Embryonic facial prominence (tissue), 1 donor: ENCODE measurements at regions not wholly inside any gene's neighbourhood (a gene's known extent, or its start where the extent isn't known, plus 50 kb on each side); places are given as distances from the start of the nearest gene placed in this dataset.
"Not testable (repeated sequence)": the region's sequence is repeated elsewhere in the genome, so short reads cannot be mapped to it uniquely, and the experiment has no call there.

Source experiments
- DNase-seq: peaks from one replicate; pipeline ENCODE4 v3.0.0-alpha.2; 2016; ENCODE audit errors: extremely low spot score

GRCh38 chr5:138647794-138648410, 72.7 kb upstream of the HSPA9 start:
- DNase-seq = no peak

DNA sequence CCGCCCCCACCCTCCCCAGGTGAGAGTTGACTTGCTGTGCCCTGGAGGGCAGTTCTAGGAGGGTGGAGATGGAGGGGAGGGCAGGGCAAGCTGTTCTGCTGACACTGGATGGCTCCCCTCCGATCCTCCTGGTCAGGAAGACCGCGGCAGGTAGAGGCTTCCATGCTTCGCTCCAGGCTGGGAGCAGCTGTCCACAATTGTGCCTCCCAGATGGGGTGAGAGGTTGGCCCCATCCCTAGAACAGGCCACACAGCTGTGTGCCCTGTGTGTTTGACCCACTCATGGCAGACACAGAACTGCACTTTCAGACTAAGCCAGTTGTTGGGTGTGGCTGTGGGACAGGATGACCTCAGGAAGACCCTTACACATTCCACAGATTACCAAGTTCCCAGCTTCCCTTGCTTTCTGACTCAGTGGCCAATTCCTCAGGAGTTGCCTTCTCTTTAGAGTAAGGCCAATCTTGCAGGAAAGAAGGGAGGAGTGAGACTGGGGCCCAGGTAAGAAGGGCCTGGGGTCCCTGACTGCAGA, 72.1 kb upstream of the HSPA9 start:
- no peak for DNase-seq

DNA sequence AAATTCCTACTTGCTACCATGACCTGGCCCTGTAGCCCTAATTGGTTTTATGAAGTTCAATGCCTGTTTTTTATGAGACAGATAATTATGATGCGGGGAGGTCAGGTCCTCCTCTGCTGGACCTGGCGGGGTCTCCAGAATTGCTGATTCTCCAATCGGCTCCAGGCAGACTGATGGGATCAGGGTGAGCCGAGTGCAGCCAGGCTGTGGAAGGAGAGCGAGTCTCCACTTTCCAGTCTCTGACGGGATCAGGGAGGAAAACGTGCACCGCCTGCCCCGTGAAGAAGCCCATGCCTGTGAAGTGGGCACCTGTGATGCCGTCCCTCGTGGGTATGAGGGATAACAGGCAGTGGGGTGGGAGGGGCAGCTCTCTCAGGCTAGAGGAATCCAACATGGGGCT, 71.5 kb upstream of the HSPA9 start:
- DNase-seq = no peak

DNA sequence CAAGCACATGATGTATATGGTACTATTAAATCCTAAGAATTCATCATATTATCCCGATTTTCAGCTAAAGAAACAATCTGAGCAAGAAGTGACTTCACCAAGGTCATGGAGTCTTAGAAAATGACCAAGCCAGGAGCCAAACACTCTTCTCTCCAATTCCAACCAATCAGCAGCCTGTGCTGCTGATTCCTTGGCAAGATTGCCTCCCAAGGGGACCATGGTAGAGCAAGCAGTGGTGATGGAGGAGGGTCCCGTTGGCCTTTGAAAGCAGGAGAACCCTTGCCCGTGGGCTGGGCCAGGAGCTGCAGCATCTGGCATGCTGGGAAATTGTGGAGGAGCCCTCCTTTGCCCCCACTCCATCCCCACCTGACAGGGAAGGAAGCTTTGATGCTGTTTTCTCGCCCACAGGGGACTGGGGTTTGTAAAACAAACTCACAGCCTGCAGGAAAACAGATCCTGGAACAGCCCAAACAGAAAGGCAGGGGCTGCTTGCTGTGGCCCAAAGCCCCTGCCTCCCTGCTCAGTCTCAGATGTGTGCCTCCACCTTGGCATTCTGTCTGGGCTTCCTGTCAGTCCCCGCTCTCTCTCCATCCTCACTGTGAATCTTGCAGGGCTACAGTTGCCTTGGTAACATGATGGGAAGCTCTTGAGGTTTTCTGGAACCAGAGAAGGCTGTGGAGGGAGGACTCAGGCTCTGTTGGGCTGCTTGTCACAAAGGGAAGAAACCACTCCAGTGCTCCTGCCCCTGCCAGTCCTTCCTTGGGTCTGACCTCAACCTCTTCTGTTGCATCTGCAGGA, 70.8 kb upstream of the HSPA9 start:
- DNase-seq = no peak

GRCh38 chr5:138643040-138643791, 68.0 kb upstream of the HSPA9 start:
- no peak for DNase-seq

GRCh38 chr5:138641547-138642298, 66.5 kb upstream of the HSPA9 start:
- DNase-seq = no peak

DNA sequence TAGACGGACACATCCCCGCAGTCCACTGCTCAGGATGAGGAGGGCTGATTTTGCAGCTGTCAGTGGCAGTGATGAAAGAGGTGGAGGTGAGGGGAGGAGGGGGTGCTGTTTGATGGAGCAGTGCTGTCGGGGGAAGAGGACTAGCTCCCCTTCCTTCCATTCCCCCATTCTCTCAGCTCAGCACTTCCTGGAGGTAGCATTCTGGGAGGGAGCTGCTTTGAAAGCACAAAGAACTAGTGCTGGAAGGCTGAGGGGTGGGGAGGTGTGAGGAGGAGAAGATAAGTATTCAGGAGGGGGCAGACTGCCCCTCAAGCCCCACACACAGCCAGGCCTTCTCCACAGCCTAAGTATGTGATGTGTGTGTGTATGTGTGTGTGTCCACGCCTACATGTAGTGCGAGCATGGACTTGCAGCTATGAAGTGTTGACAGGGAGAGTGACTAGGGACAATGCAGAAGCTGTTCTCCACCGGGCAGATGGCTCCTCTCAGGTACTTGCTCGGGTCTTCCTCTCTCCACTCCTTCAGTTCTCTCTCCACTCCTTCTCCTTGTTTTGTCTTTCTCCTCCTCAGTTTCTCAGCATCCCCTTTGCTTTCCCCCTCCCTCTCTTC, 65.5 kb upstream of the HSPA9 start:
- DNase-seq = no peak

GRCh38 chr5:138640138-138640537, 64.9 kb upstream of the HSPA9 start:
- DNase-seq = no peak

GRCh38 chr5:138639326-138639725, 64.1 kb upstream of the HSPA9 start:
- DNase-seq = no peak

DNA sequence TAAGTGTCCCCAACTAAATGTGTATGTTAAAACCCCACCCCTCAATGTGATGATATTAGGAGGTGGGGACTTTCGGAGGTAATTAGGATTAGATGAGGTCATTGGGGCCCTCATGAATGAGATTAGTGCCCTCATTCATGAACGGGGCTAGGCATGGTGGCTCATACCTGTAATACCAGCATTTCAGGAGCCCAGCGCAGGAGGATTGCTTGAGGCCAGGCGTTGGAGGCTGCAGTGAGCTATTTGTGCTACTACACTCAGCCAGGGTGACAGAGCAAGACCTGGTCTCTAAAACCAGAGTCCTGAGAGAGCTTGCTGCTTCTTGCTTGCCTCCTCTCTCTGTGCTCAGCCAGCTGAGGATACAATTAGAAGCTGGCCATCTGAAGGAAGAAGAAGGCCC, 62.1 kb upstream of the HSPA9 start:
- no peak for DNase-seq

- DNase-seq = no peak
Measured at GRCh38 chr5:138636398-138636944, 61.3 kb upstream of the HSPA9 start.

DNA sequence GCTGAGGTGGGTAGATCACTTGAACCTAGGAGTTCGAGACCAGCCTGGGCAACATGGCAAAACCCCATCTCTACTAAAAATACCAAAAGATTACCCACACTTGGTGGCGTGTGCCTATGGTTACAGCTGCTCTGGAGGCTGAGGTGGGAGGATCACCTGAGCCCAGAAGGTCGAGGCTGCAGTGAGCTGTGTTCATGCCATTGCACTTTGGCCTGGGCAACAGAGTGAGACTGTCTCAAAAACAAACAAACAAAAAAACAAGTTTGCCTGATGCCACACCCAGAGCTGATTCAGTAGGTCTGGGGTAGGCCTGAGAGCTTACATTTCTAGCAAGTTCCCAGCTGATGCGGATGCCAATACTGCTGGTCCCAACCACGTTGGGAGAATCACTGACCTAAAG, 60.5 kb upstream of the HSPA9 start:
- DNase-seq = no peak

DNA sequence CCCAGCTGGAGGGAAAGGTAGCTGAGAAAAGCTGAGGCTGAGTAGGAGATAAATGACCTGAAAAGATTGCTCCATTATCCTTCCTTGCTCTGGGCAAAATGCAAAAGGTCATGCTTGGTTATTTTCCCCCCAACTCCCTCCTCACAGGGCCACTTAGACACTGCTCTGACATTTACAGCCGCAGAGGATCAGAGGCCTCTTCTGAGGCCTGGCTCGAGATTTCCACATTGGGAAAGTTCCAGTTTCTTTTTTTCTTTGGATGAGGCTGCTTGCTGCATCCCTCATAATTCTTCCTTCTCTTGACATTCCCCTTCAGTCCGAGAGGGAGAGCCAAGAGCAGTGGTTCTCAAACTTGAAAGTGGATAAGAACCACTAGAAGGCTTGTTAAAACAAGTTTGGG, 60.1 kb upstream of the HSPA9 start:
- DNase-seq = no peak

DNA sequence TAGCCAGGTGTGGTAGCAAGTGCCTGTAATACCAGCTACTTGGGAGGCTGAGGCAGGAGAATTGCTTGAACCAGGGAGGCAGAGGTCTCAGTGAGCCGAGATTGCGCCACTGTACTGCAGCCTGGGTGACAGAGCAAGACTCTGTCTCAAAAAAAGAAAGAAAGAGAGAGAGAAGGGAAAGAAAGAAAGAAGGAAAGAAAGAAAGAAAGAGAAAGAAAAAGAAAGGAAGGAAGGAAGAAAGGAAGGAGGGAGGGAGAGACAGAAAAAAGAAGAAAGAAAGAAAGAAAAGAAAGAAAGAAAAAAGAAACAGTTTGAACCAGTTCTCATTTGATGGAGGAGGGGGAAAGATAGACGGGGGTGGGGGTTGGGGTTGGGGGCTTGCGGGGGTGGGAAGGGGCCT, 59.6 kb upstream of the HSPA9 start:
- DNase-seq = not testable (repeated sequence)

DNA sequence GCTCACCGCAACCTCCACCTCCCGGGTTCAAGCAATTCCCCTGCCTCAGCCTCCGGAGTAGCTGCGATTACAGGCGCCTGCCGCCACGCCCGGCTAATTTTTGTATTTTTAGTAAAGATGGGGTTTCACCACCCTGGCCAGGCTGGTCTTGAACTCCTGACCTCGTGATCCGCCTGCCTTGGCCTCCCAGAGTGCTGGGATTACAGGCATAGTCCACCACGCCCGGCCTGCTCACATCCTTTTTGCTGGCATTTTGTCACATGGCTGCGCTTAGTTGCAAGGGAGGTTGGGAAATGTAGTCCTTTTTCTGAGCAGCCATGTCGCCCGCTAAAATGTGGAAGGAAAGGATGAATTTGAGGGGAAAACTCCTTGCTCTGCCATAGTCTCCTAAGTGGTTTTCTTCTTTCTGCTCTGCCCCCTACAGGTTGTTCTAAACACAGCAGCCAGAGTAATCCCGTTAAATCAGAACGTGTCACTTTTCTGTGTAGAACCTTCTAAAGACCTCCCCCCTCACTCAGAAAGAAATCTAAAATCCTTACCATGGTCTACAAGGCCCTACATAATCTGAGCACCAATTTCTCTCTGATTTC, 57.8 kb upstream of the HSPA9 start:
- peak; percentile 42 for DNase-seq

DNA sequence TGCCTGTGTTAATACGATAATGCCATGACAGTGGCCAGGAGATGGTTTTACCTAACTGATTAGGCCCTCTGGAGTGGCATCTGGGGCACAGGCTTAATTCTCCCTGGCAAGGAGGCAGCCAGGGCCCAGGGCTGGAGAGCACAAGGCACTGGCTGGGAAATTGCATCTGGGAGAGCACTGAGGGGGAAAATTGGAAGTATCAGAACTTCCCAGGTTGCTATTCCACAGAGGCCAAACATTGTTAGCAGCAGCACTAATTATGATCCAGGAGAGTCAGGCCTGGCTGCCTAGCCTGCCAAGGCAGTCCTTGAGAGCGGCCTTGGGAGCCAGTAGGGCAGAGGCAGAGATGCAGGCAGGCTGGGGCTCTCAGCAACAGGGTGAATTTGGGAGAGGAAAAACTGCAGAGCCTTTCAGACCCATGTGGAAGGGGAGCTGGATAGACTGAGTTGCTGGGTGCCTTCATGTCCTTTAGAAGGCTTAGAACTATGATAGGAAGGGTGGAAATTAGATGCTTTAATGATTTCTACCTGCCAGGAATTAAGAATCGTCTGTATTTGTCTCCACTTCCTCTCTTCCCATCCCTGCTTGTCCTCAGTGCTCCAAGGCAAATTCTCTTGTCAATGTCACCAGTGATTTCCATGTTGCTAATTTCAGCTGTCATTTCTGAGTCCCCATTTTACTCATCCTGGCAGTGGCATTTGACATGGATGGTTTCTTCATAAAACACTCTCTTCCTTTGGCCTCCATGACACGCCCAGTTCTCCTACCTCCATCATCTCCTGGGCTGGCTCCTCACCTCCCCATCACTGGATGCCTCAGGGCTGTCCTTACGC, 56.1 kb upstream of the HSPA9 start:
- DNase-seq = no peak

GRCh38 chr5:138629392-138629791, 54.2 kb upstream of the HSPA9 start:
- DNase-seq = no peak

DNA sequence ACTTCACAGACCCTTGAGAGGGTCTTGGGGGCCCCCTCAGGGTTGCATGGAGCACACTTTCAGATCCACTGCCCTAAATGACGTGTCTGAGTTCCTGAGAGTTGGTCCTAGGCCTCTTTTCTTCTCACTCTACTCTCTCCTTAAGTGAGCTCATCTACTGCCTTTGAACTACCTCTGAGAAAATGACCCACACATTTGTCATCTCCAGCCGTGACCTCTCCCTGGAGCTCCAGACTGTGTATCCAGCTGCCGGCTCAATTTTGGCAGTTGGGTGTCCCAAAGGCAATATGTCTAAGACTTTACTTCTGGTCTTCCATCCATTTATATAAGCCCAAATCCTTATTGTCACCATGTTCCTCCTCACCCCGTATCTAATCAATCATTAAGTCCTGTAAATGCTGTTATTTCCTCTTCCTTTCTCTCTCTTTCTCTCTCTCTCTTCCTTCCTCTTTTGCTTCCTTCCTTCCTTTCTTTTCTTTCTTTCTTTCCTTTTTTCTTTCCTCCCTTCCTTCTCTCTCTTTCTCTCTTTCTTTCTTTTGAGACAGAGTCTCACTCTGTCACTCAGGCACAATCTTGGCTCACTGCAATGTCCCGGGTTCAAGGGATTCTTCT, 51.2 kb upstream of the HSPA9 start:
- DNase-seq = no peak

DNA sequence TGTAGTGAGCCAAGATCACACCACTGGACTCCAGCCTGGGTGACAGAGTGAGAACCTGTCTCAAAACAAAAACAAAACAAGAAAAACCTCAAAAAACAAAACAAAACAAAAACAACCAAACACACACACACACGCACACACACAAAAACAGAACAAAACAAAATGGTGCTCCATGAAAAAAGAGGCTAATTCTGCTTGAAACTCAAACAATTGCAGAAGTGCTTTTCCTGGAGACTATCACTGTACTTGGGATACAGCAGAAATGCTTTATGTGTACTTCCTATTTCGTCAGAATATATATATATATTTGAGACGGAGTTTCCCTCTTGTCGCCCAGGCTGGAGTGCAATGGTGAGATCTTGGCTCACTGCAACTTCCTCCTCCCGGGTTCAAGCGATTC, 49.9 kb upstream of the HSPA9 start:
- DNase-seq = no peak
